Right lobe of liver (tissue), 4 donors: ENCODE measurements at regions not wholly inside any gene's neighbourhood (a gene's known extent, or its start where the extent isn't known, plus 50 kb on each side); places are given as distances from the start of the nearest gene placed in this dataset.

Experiments used
- CTCF ChIP-seq, 4 donors: fragments of 200-600 bp in 3 of 4; fragments of 450-650 bp in 1 of 4; IDR thresholded peaks; one replicate each; pipeline versions ENCODE4 v1.5.1 to v1.8.0; 2016 to 2022; ENCODE audit warnings: antibody characterized with exemption in 4 of 4, mild to moderate bottlenecking in 2 of 4
- POLR2A ChIP-seq: fragments of 450-650 bp; IDR thresholded peaks from one replicate; pipeline ENCODE4 v1.6.1; 2017; ENCODE audit warnings: antibody characterized with exemption, mild to moderate bottlenecking
- donor health status: DM: no; HTN: no; CAD: no.
- donor health status: DM: no; HTN: no; CAD: no.
- donor health status: DM: no; HTN: yes; CAD: no.

- TF ChIP-seq CTCF (IDR thresholded peaks at IDR 0.05) (no peak), POLR2A (no peak)
These were observed 266.9 kb downstream of the SIPA1L2 start for GRCh38 chr1:232363008-232363407.
